Testis (tissue), 2 donors: ENCODE measurements at regions not wholly inside any gene's neighbourhood (a gene's known extent, or its start where the extent isn't known, plus 50 kb on each side); places are given as distances from the start of the nearest gene placed in this dataset.

Experiments
- DNase-seq: peaks from one replicate; pipeline ENCODE4 v3.0.0-alpha.2; 2019
- H3K27ac ChIP-seq, 2 donors: fragments of 200-600 bp; sonication (generic); one replicate each; pipeline ENCODE4 v1.5.1; 2019
- H3K27me3 ChIP-seq: fragments of 200-600 bp; sonication (generic); one replicate; pipeline ENCODE4 v1.5.1; 2019
- H3K36me3 ChIP-seq: fragments of 200-600 bp; sonication (generic); one replicate; pipeline ENCODE4 v1.5.1; 2017; ENCODE audit warnings: low read depth; ENCODE audit errors: missing control alignments
- H3K4me1 ChIP-seq: fragments of 200-600 bp; sonication (generic); one replicate; pipeline ENCODE4 v1.5.1; 2019
- H3K4me3 ChIP-seq, 2 donors: fragments of 200-600 bp; sonication (generic); one replicate each; pipeline ENCODE4 v1.5.1; 2017 to 2019
- H3K9me3 ChIP-seq: fragments of 200-600 bp; sonication (generic); one replicate; pipeline ENCODE4 v1.5.1; 2017
- CTCF ChIP-seq, 3 experiments: fragments of 450-650 bp in 2 of 3; fragments of 200-600 bp in 1 of 3; sonication (generic) in 1 of 3; IDR thresholded peaks; one replicate each; pipeline ENCODE4 v1.5.1; 2016 to 2019; ENCODE audit warnings: antibody characterized with exemption in 3 of 3, mild to moderate bottlenecking in 2 of 3, moderate library complexity in 1 of 3
- POLR2A ChIP-seq: fragments of 450-650 bp; IDR thresholded peaks from one replicate; pipeline ENCODE4 v1.6.1; 2017; ENCODE audit warnings: antibody characterized with exemption, mild to moderate bottlenecking, moderate library complexity
- WGBS, 2 donors: methylation state at CpG; one replicate each; pipeline ENCODE4 v1.1.5; 2018; 5-methylcytosine and 5-hydroxymethylcytosine counted together
- intact Hi-C: fragments of 100-400 bp; cut with DNase I; formaldehyde crosslinking; loops from one replicate; pipeline ENCODE4 v1.15.1; 2023; ENCODE audit warnings: low total_unique reads

DNA sequence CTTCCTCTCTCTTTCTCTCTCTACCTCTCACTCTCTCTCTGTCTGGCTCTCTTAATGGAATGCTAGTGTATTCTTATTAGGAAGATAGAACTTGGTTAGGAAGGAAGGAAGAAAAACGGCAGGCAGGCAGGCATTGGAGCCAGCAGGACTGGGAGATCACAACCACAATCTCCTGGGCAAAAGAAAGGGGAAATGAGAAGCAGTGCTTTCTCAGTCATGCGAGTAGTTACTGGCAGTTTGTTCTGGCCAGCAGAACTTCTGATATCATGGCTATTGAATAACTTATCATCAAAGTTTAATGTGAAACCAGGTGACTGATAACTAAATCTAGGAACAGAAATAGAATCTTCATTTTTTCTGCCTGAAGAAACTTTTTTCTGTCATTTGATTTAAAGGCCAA is 60.9 kb upstream of the PAGE1 start:
- DNase-seq, result no peak
- H3K9me3 ChIP-seq, result no peaks in the 10 kb centered on the region
- H3K4me1 ChIP-seq, result no peaks in the 10 kb centered on the region
- H3K27ac ChIP-seq, result no peak overlapping the region
- no peaks in the 10 kb centered on the region for H3K27me3 ChIP-seq
- H3K36me3 ChIP-seq, result no peaks in the 10 kb centered on the region
- intact Hi-C loops, result no loop called here
- WGBS, 2 donors, result 41 to 44% methylated on average over 2 of the region's 2 CpGs
- H3K4me3 ChIP-seq, result no peak overlapping the region
- TF ChIP-seq CTCF (IDR thresholded peaks at IDR 0.05) (no peak), POLR2A (no peak)

DNA sequence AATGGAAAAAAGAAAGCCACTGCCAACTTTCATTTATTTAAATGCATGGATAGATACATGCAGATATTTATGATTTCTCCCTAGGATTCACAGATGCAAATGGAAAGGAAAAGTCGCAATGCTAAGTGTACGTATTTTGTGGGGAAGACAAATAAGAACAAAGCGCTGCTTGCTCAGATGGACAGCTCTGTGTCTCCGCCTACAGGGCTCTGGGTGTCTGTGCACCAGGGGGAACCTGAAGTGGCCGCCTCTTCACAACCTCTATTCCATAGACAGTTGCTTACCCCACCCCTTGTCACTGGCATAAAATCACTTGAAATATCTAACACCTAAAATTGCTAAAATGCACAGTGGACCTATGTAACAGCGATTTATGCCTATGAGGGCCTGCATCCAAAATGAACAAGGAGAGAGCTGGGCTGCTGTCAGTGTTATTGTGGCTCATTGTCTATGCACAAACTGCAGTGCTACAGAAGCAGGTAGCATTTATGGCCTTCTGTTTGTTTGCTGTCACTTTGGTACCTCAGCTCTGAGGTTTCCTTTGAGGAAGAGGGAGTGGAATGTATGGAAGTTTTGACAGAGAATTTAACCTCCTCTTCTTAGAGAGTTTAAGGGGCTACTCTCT is 58.6 kb upstream of the PAGE1 start:
- H3K4me1 ChIP-seq, result no peaks in the 10 kb centered on the region
- H3K36me3 ChIP-seq, result no peaks in the 10 kb centered on the region
- DNase-seq, result peak; percentile 59
- intact Hi-C loops, result no loop called here
- H3K27ac ChIP-seq, result no peak overlapping the region
- TF ChIP-seq POLR2A (no peak), CTCF (IDR thresholded peaks at IDR 0.05) (peak; percentile 15 to 48 (median 29))
- 27 to 51% methylated on average over 5 to 6 of the region's 6 CpGs for WGBS, 2 donors
- no peaks in the 10 kb centered on the region for H3K27me3 ChIP-seq
- H3K4me3 ChIP-seq, result no peak overlapping the region
- H3K9me3 ChIP-seq, result no peaks in the 10 kb centered on the region

DNA sequence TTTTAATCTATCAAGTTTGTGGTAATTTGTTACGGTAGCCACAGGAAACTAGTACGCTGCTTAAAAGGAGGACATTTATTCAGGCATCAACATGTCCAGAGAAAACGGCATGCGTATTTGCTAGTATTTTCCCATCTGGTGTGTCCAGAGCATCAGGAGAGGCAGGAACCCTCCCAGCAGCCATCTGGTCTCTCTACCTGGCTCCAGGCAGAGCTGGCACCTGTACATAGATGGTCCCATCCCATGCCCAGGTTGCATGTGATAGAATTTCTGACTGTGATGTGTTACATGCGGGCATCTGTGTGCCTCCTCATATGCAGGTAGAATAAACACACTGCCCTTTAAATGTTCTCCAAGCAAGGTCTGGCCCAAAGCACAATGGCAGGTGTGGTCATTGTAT is 57.9 kb upstream of the PAGE1 start:
- TF ChIP-seq POLR2A, result no peak
- TF ChIP-seq CTCF (IDR thresholded peaks at IDR 0.05), result no peak
- intact Hi-C loops, result no loop called here

GRCh38 chrX:49748211-49748956 is 52.6 kb upstream of the PAGE1 start:
- no peak overlapping the region for H3K27ac ChIP-seq
- intact Hi-C loops, result no loop called here
- TF ChIP-seq CTCF (IDR thresholded peaks at IDR 0.05), result no peak
- TF ChIP-seq POLR2A, result no peak
- no peaks in the 10 kb centered on the region for H3K4me1 ChIP-seq
- no peaks in the 10 kb centered on the region for H3K9me3 ChIP-seq
- H3K4me3 ChIP-seq, result no peak overlapping the region
- WGBS, 2 donors, result 23 to 26% methylated on average over 2 of the region's 2 CpGs
- H3K36me3 ChIP-seq, result no peaks in the 10 kb centered on the region
- no peak for DNase-seq
- H3K27me3 ChIP-seq, result no peaks in the 10 kb centered on the region

More for the DNA sequence above, 57.9 kb upstream of the PAGE1 start:
- no peak for DNase-seq
- Histone ChIP-seq H3K4me1 (no peaks in the 10 kb centered on the region), H3K9me3 (no peaks in the 10 kb centered on the region), H3K27ac (no peak overlapping the region), H3K36me3 (no peaks in the 10 kb centered on the region), H3K4me3 (no peak overlapping the region), H3K27me3 (no peaks in the 10 kb centered on the region)
- 89 to 94% methylated on average over 4 to 5 of the region's 5 CpGs for WGBS, 2 donors

DNA sequence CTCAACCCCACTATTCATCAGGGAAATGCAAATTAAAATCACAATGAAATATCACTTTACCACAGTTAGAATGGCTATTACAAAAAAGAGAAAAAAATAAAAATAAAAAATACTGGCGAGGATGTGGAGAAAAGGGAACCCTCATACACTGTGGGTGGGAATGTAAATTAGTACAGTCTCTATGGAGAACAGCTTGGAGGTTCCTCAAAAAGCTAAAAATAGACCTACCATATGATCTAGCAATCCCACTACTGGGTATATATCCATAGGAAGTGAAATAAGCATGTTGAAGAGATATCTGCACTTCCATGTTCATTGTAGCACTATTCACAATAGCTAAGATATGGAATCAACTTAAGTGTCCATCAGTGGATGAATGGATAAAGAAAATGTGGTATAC is 50.5 kb upstream of the PAGE1 start:
- Histone ChIP-seq H3K36me3 (no peaks in the 10 kb centered on the region), H3K9me3 (no peaks in the 10 kb centered on the region), H3K4me1 (no peaks in the 10 kb centered on the region), H3K27me3 (no peaks in the 10 kb centered on the region), H3K4me3 (no peak overlapping the region), H3K27ac (no peak overlapping the region)
- intact Hi-C loops, result no loop called here
- TF ChIP-seq CTCF (IDR thresholded peaks at IDR 0.05) (no peak), POLR2A (no peak)
- WGBS, 2 donors, result 80 to 100% methylated on average over 1 of the region's 1 CpG
- no peak for DNase-seq
